Breast epithelium (tissue), 3 donors: ENCODE measurements at regions not wholly inside any gene's neighbourhood (a gene's known extent, or its start where the extent isn't known, plus 50 kb on each side); places are given as distances from the start of the nearest gene placed in this dataset.

Source experiments
- POLR2A ChIP-seq: fragments of 450-650 bp; IDR thresholded peaks from one replicate; pipeline ENCODE4 v1.6.1; 2016; ENCODE audit warnings: antibody characterized with exemption, mild to moderate bottlenecking, moderate library complexity
- TF ChIP-seq, protein P1 (sequence below), 3 donors: fragments of 450-650 bp; IDR thresholded peaks; one replicate each; pipeline ENCODE4 v1.5.1; 2016 to 2017; ENCODE audit warnings: antibody characterized with exemption in 3 of 3, mild to moderate bottlenecking in 3 of 3, moderate library complexity in 3 of 3

GRCh38 chr18:66966171-66966570 lies 362.3 kb upstream of the CDH19 start:
- TF ChIP-seq, protein P1, sequence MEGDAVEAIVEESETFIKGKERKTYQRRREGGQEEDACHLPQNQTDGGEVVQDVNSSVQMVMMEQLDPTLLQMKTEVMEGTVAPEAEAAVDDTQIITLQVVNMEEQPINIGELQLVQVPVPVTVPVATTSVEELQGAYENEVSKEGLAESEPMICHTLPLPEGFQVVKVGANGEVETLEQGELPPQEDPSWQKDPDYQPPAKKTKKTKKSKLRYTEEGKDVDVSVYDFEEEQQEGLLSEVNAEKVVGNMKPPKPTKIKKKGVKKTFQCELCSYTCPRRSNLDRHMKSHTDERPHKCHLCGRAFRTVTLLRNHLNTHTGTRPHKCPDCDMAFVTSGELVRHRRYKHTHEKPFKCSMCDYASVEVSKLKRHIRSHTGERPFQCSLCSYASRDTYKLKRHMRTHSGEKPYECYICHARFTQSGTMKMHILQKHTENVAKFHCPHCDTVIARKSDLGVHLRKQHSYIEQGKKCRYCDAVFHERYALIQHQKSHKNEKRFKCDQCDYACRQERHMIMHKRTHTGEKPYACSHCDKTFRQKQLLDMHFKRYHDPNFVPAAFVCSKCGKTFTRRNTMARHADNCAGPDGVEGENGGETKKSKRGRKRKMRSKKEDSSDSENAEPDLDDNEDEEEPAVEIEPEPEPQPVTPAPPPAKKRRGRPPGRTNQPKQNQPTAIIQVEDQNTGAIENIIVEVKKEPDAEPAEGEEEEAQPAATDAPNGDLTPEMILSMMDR (IDR thresholded peaks at IDR 0.05): no peak
- no peak for TF ChIP-seq POLR2A
